HFFc6 (cell line): ENCODE measurements at regions not wholly inside any gene's neighbourhood (a gene's known extent, or its start where the extent isn't known, plus 50 kb on each side); places are given as distances from the start of the nearest gene placed in this dataset.

Source experiments
- DNase-seq: peaks from one replicate; pipeline ENCODE4 v3.0.0-alpha.2; 2018
- H3K27ac Mint-ChIP-seq: 2 replicates; pipeline ENCODE4 v1.8.0; 2020; ENCODE audit warnings: mild to moderate bottlenecking, mixed read lengths
- H3K27me3 Mint-ChIP-seq: 2 replicates; pipeline ENCODE4 v1.8.0; 2021; ENCODE audit warnings: mild to moderate bottlenecking, moderate library complexity, mixed read lengths; ENCODE audit not compliant: insufficient read depth
- H3K36me3 Mint-ChIP-seq: 2 replicates; pipeline ENCODE4 v1.8.0; 2021; ENCODE audit warnings: low read depth, mixed read lengths
- H3K4me1 Mint-ChIP-seq: 2 replicates; pipeline ENCODE4 v1.8.0; 2020; ENCODE audit warnings: low read depth, mixed read lengths
- H3K4me3 Mint-ChIP-seq: 2 replicates; pipeline ENCODE4 v1.8.0; 2020; ENCODE audit warnings: mild to moderate bottlenecking, moderate library complexity, mixed read lengths
- H3K9me3 Mint-ChIP-seq: 2 replicates; pipeline ENCODE4 v1.8.0; 2020; ENCODE audit warnings: mild to moderate bottlenecking, mixed read lengths
- TF ChIP-seq, protein P1 (sequence below): fragments of 200-600 bp; sonication (generic); IDR thresholded peaks from 2 replicates; pipeline ENCODE4 v1.5.0; 2021; ENCODE audit warnings: antibody characterized with exemption, mild to moderate bottlenecking

DNA sequence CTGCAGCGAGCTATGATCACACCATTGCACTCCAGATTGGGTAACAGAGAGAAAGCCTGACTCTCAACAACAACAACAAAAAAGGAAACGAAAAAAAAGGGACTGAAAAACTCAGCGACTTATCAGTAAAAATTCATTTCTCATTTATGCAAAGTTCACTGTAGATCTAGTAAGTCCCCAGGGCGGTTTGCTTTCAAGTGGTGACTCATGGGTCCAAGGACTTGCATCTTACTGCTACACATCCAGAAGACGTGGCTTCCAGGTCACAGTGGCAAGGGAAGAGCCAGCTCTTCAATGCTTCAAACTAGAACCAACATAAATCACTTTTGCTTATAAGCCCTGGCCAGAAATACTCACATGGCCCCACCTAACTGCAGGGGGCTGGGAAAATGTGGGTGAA lies 178.3 kb upstream of the AUTS2 start:
- H3K4me1 Mint-ChIP-seq: no peaks in the 10 kb centered on the region
- H3K9me3 Mint-ChIP-seq: peaks cover 64% of the 10 kb centered on the region
- H3K36me3 Mint-ChIP-seq: no peaks in the 10 kb centered on the region; the same call in none of the 2 replicates
- no peak overlapping the region for H3K27ac Mint-ChIP-seq
- no peaks in the 10 kb centered on the region; the same call in 1 of the 2 replicates for H3K27me3 Mint-ChIP-seq
- H3K4me3 Mint-ChIP-seq: no peak overlapping the region
- DNase-seq: no peak
- TF ChIP-seq, protein P1, sequence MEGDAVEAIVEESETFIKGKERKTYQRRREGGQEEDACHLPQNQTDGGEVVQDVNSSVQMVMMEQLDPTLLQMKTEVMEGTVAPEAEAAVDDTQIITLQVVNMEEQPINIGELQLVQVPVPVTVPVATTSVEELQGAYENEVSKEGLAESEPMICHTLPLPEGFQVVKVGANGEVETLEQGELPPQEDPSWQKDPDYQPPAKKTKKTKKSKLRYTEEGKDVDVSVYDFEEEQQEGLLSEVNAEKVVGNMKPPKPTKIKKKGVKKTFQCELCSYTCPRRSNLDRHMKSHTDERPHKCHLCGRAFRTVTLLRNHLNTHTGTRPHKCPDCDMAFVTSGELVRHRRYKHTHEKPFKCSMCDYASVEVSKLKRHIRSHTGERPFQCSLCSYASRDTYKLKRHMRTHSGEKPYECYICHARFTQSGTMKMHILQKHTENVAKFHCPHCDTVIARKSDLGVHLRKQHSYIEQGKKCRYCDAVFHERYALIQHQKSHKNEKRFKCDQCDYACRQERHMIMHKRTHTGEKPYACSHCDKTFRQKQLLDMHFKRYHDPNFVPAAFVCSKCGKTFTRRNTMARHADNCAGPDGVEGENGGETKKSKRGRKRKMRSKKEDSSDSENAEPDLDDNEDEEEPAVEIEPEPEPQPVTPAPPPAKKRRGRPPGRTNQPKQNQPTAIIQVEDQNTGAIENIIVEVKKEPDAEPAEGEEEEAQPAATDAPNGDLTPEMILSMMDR: no peak

DNA sequence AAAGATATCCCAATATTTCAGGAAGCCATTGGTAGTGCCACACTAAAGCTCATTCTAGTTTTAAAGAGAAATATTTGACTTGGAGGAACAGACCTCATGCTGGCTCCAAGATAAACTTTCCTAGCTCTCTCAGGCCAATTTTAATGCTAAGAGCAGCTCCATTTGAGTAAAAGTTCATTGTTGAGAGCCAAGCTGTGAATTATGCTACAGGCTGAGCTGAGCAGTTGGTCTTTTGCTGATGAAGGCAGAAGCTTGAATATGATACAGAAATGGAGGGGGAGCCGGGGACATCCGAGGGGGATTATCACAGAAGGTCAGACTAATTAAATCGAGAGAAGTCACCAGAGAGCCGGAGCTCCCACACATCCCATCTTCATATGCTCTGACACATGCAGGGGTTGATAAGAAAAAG lies 175.7 kb upstream of the AUTS2 start:
- Mint-ChIP-seq H3K4me1 (no peaks in the 10 kb centered on the region), H3K27me3 (no peaks in the 10 kb centered on the region; the same call in 1 of the 2 replicates), H3K27ac (no peak overlapping the region), H3K36me3 (no peaks in the 10 kb centered on the region; the same call in none of the 2 replicates), H3K9me3 (peaks cover 64% of the 10 kb centered on the region), H3K4me3 (no peak overlapping the region)
- TF ChIP-seq, protein P1: no peak
- DNase-seq: no peak

GRCh38 chr7:69426705-69427104 lies 171.6 kb upstream of the AUTS2 start:
- Mint-ChIP-seq H3K9me3 (peaks cover 69% of the 10 kb centered on the region), H3K27me3 (no peaks in the 10 kb centered on the region), H3K4me3 (no peak overlapping the region), H3K36me3 (no peaks in the 10 kb centered on the region; the same call in 1 of the 2 replicates), H3K4me1 (no peaks in the 10 kb centered on the region), H3K27ac (no peak overlapping the region)
- TF ChIP-seq, protein P1: no peak
- no peak for DNase-seq

GRCh38 chr7:69428089-69428488 lies 170.2 kb upstream of the AUTS2 start:
- Mint-ChIP-seq H3K4me3 (no peak overlapping the region), H3K27me3 (no peaks in the 10 kb centered on the region), H3K36me3 (no peaks in the 10 kb centered on the region), H3K9me3 (peaks cover 68% of the 10 kb centered on the region), H3K4me1 (no peaks in the 10 kb centered on the region), H3K27ac (no peak overlapping the region)
- DNase-seq: no peak
- TF ChIP-seq, protein P1: no peak

GRCh38 chr7:69429911-69430383 lies 168.3 kb upstream of the AUTS2 start:
- Mint-ChIP-seq H3K36me3 (no peaks in the 10 kb centered on the region; the same call in 1 of the 2 replicates), H3K27me3 (no peaks in the 10 kb centered on the region), H3K27ac (no peak overlapping the region), H3K4me1 (no peaks in the 10 kb centered on the region), H3K4me3 (no peak overlapping the region), H3K9me3 (peaks cover 76% of the 10 kb centered on the region)
- DNase-seq: no peak
- TF ChIP-seq, protein P1: no peak
